Endothelial cell of umbilical vein (primary cell): ENCODE measurements at regions not wholly inside any gene's neighbourhood (a gene's known extent, or its start where the extent isn't known, plus 50 kb on each side); places are given as distances from the start of the nearest gene placed in this dataset.

ENCODE experiments used
- BruUV-seq: library from RNA; stranded (reverse); fragments of 400-500 nt; replicated peaks from 2 replicates; lab custom pipeline; 2021; lab: Mats Ljungman, UMichigan
- CTCF ChIA-PET: fragments of 300-600, 350-600 bp; sonication (Branson Sonifier 250); formaldehyde crosslinking; loops from one replicate; lab custom pipeline; 2021; ENCODE audit warnings: antibody characterized with exemption, inconsistent platforms; lab: Charles Lee
- POLR2A ChIA-PET: fragments of 300-600, 350-600 bp; sonication (Branson Sonifier 250); formaldehyde crosslinking; loops from one replicate; lab custom pipeline; 2021; ENCODE audit warnings: antibody characterized with exemption, inconsistent platforms; lab: Charles Lee
- DNase-seq: peaks from one replicate; pipeline ENCODE4 v3.0.0-alpha.2; 2011; ENCODE audit warnings: low read depth, low spot score
- FAIRE-seq: peaks from 2 replicates; lab custom pipeline; 2011; peaks lifted over from hg19 to GRCh38; lab: Jason Lieb, UNC
- H2AFZ ChIP-seq: 2 replicates; pipeline ENCODE4 v1.6.0; 2012; ENCODE audit warnings: low read depth, low read length, control low read depth, inconsistent platforms
- H3K27ac ChIP-seq: 2 replicates; pipeline ENCODE4 v1.5.1; 2011; ENCODE audit warnings: low read depth, mild to moderate bottlenecking, control low read depth, low read length, moderate library complexity; ENCODE audit not compliant: insufficient read depth
- H3K27me3 ChIP-seq, 2 experiments: 2 replicates each; pipeline versions ENCODE4 v1.6.0 to v1.6.1; 2011; ENCODE audit warnings: low read length in 2 of 2, mixed read lengths in 1 of 2; ENCODE audit not compliant: control insufficient read depth in 2 of 2, insufficient read depth in 2 of 2
- H3K36me3 ChIP-seq, 2 experiments: 2 replicates in 1 of 2; 3 replicates in 1 of 2; pipeline ENCODE4 v1.5.1; 2011; ENCODE audit warnings: low read length in 2 of 2, mild to moderate bottlenecking in 1 of 2, moderate library complexity in 1 of 2; ENCODE audit not compliant: control insufficient read depth in 2 of 2, insufficient read depth in 2 of 2; ENCODE audit errors: extremely low read depth in 1 of 2
- H3K4me1 ChIP-seq: 3 replicates; pipeline ENCODE4 v1.5.1; 2011; ENCODE audit warnings: mild to moderate bottlenecking, low read length; ENCODE audit not compliant: control insufficient read depth, insufficient read depth; ENCODE audit errors: extremely low read depth
- H3K4me2 ChIP-seq: 2 replicates; pipeline ENCODE4 v1.6.1; 2011; ENCODE audit warnings: low read length, control low read depth, mixed read lengths; ENCODE audit not compliant: insufficient read depth
- H3K4me3 ChIP-seq, 3 experiments: fragments of 200-600 bp in 1 of 3; sonication (generic), shearing (Covaris generic) in 1 of 3; replicated peaks in 1 of 3; 2 replicates each; pipeline ENCODE4 v1.5.1; 2011 to 2016; ENCODE audit warnings: control low read depth in 3 of 3, low read length in 3 of 3, mild to moderate bottlenecking in 2 of 3, inconsistent platforms in 1 of 3, low read depth in 1 of 3, moderate library complexity in 1 of 3; ENCODE audit not compliant: insufficient read depth in 1 of 3
- H3K79me2 ChIP-seq: 2 replicates; pipeline ENCODE4 v1.6.0; 2012; ENCODE audit warnings: low read length, inconsistent platforms; ENCODE audit not compliant: control insufficient read depth, insufficient read depth
- H3K9ac ChIP-seq: replicated peaks from 2 replicates; pipeline ENCODE3; 2011; ENCODE audit warnings: low read length, control low read depth; ENCODE audit not compliant: insufficient read depth; ENCODE audit errors: extremely low read depth
- H3K9me1 ChIP-seq: replicated peaks from 3 replicates; pipeline ENCODE4 v1.6.0; 2011; ENCODE audit warnings: mild to moderate bottlenecking, low read length; ENCODE audit not compliant: control insufficient read depth, insufficient read depth; ENCODE audit errors: extremely low read depth
- H3K9me3 ChIP-seq: replicated peaks from 2 replicates; pipeline ENCODE4 v1.5.1; 2012; ENCODE audit warnings: low read length, inconsistent platforms; ENCODE audit not compliant: control insufficient read depth, insufficient read depth
- H4K20me1 ChIP-seq: replicated peaks from 2 replicates; pipeline ENCODE3; 2011; ENCODE audit warnings: mild to moderate bottlenecking, low read length; ENCODE audit not compliant: control insufficient read depth, insufficient read depth; ENCODE audit errors: extremely low read depth
- EZH2 ChIP-seq: IDR thresholded peaks from 2 replicates; pipeline ENCODE4 v1.6.1; 2012; ENCODE audit warnings: borderline replicate concordance, low read depth, mild to moderate bottlenecking, moderate library complexity, low read length, inconsistent platforms; ENCODE audit not compliant: severe bottlenecking
- FOS ChIP-seq: IDR thresholded peaks from 2 replicates; pipeline ENCODE4 v1.6.1; 2011; ENCODE audit warnings: mild to moderate bottlenecking, low read length, moderate library complexity, borderline replicate concordance; ENCODE audit not compliant: insufficient read depth
- GATA2 ChIP-seq: IDR thresholded peaks from 2 replicates; pipeline ENCODE4 v1.7.0; 2011; ENCODE audit warnings: low read depth, mild to moderate bottlenecking, moderate library complexity, mixed read lengths, low read length; ENCODE audit not compliant: insufficient read length, insufficient read depth
- JUN ChIP-seq: IDR thresholded peaks from 2 replicates; pipeline ENCODE4 v1.6.1; 2011; ENCODE audit warnings: borderline replicate concordance, low read depth; ENCODE audit not compliant: insufficient read length, insufficient read depth
- MYC ChIP-seq: IDR thresholded peaks from one replicate; pipeline ENCODE4 v1.6.1; 2011; ENCODE audit warnings: mild to moderate bottlenecking, low read depth, low read length
- POLR2A ChIP-seq: IDR thresholded peaks from 2 replicates; pipeline ENCODE4 v1.6.1; 2012; ENCODE audit warnings: low read depth, mild to moderate bottlenecking, control low read depth, low read length
- POLR2AphosphoS5 ChIP-seq: IDR thresholded peaks from 2 replicates; pipeline ENCODE4 v1.6.1; 2012; ENCODE audit warnings: low read depth, mild to moderate bottlenecking, control low read depth, low read length, moderate library complexity; ENCODE audit not compliant: insufficient read depth
- dilution Hi-C: fragments of 300-500 bp; cut with MboI; formaldehyde crosslinking; loops from one replicate; pipeline ENCODE4 v1.15.0; 2019; ENCODE audit warnings: low sequenced_read_pairs; ENCODE audit not compliant: extremely low pct_ligation_motif_present
- intact Hi-C: fragments of 100-400 bp; cut with micrococcal nuclease; formaldehyde crosslinking; loops from one replicate; pipeline ENCODE4 v1.10.0; 2022
- TF ChIP-seq, protein P1 (sequence below), 2 donors: IDR thresholded peaks; 1 replicate in 1 of 2; 2 replicates in 1 of 2; pipeline ENCODE4 v1.5.1; 2011; ENCODE audit warnings: low read length in 2 of 2, mild to moderate bottlenecking in 2 of 2, moderate library complexity in 2 of 2, control low read depth in 1 of 2, inconsistent platforms in 1 of 2, low read depth in 1 of 2; ENCODE audit not compliant: insufficient read depth in 1 of 2; ENCODE audit errors: extremely low read depth in 1 of 2
- TF ChIP-seq, protein P2 (sequence below): IDR thresholded peaks from 2 replicates; pipeline ENCODE4 v1.6.1; 2011; ENCODE audit not compliant: insufficient read depth, insufficient read length

DNA sequence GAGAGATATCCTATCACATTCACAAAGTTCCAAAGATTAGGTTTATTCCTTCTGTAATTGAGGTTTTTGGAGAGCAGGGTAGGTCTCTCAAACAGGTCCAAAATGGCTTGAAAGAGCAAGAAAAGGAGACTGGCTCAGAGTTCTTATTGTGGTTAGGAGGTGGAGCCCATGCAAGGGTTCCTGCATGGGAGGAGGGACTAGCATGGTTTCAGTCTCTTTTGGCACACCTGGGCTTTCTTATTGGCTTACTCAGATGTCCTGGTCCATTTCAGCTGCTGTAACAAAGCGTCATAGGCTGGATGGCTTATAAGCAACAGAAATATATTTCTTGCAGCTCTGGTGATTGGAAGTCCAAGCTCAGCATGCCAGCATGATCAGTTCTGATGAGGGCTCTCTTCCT is 493.1 kb downstream of the REEP3 start:
- BruUV-seq, result no TSS peak
- H3K9me1 ChIP-seq, result no peaks in the 10 kb centered on the region
- H3K9ac ChIP-seq, result no peak overlapping the region
- CTCF ChIA-PET, result no interaction called here
- H3K9me3 ChIP-seq, result no peaks in the 10 kb centered on the region
- no peaks in the 10 kb centered on the region for H4K20me1 ChIP-seq
- H3K27me3 ChIP-seq, result no peaks in the 10 kb centered on the region
- no peak overlapping the region for H3K4me2 ChIP-seq
- no peak overlapping the region for H3K4me3 ChIP-seq
- H3K27ac ChIP-seq, result no peak overlapping the region
- no peak for TF ChIP-seq POLR2AphosphoS5
- TF ChIP-seq, protein P1, sequence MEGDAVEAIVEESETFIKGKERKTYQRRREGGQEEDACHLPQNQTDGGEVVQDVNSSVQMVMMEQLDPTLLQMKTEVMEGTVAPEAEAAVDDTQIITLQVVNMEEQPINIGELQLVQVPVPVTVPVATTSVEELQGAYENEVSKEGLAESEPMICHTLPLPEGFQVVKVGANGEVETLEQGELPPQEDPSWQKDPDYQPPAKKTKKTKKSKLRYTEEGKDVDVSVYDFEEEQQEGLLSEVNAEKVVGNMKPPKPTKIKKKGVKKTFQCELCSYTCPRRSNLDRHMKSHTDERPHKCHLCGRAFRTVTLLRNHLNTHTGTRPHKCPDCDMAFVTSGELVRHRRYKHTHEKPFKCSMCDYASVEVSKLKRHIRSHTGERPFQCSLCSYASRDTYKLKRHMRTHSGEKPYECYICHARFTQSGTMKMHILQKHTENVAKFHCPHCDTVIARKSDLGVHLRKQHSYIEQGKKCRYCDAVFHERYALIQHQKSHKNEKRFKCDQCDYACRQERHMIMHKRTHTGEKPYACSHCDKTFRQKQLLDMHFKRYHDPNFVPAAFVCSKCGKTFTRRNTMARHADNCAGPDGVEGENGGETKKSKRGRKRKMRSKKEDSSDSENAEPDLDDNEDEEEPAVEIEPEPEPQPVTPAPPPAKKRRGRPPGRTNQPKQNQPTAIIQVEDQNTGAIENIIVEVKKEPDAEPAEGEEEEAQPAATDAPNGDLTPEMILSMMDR (IDR thresholded peaks at IDR 0.05; ENCODE audit: extremely low read depth in 1 of 2, insufficient read depth in 1 of 2, low read depth in 1 of 2, low read length in 2 of 2), result no peak
- intact Hi-C loops (no loop called here), dilution Hi-C loops (no loop called here)
- no peak overlapping the region for H2AFZ ChIP-seq
- no peak for DNase-seq
- POLR2A ChIA-PET, result no interaction called here
- H3K36me3 ChIP-seq, result no peaks in the 10 kb centered on the region
- FAIRE-seq, result no peak
- H3K4me1 ChIP-seq, result no peaks in the 10 kb centered on the region
- H3K79me2 ChIP-seq, result no peaks in the 10 kb centered on the region

DNA sequence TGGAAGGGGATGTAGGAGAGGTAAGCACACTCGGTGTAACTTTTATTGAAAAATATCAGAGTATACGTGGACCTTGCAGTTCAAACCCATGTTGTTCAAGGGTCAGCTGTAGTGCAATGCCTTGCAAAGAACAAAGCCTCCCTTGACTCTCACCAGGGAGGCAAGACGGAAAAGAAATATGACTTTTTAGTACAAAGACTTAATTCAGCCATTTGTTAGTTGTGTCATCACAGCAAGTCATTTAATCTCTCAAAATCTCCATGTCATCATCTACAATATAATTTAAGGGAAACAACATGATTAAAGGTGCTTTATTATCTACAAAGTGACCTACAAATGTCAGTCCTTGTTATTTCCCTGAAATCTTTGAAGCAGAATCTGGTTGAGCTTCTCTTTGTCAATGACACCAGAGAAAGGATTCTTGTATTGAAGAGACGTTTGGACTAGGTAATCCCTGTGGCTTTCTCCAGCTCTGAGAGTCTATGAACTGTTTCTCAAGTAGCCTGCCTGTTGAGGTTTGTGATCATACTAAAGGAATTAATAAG is 502.8 kb downstream of the REEP3 start:
- TF ChIP-seq, protein P2, sequence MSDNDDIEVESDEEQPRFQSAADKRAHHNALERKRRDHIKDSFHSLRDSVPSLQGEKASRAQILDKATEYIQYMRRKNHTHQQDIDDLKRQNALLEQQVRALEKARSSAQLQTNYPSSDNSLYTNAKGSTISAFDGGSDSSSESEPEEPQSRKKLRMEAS, result no peak
- TF ChIP-seq MYC (no peak), POLR2AphosphoS5 (no peak), GATA2 (no peak), FOS (no peak), POLR2A (no peak), EZH2 (no peak), JUN (no peak)
- TF ChIP-seq, protein P1 (IDR thresholded peaks at IDR 0.05; ENCODE audit: extremely low read depth in 1 of 2, insufficient read depth in 1 of 2, low read depth in 1 of 2, low read length in 2 of 2), result no peak

More for the DNA sequence above, 502.8 kb downstream of the REEP3 start:
- no peak overlapping the region for H3K9ac ChIP-seq
- no peak for DNase-seq
- no peaks in the 10 kb centered on the region for H3K27me3 ChIP-seq
- H3K9me1 ChIP-seq, result no peaks in the 10 kb centered on the region
- no peaks in the 10 kb centered on the region for H3K4me1 ChIP-seq
- H3K27ac ChIP-seq, result no peak overlapping the region
- H3K4me2 ChIP-seq, result no peak overlapping the region
- no TSS peak for BruUV-seq
- ChIA-PET POLR2A (no interaction called here), CTCF (interaction anchor here (1.3 kb wide), 1 partner anchor 9 kb away, joined by 4 read pairs; no protein-coding TSS in a partner anchor)
- no peaks in the 10 kb centered on the region for H3K36me3 ChIP-seq
- intact Hi-C loops, result no loop called here
- dilution Hi-C loops, result no loop called here
- H4K20me1 ChIP-seq, result no peaks in the 10 kb centered on the region
- no peaks in the 10 kb centered on the region for H3K79me2 ChIP-seq
- no peak overlapping the region for H3K4me3 ChIP-seq
- no peak overlapping the region for H2AFZ ChIP-seq
- no peaks in the 10 kb centered on the region for H3K9me3 ChIP-seq
- FAIRE-seq, result no peak
